Psoas muscle (tissue), 7 donors: ENCODE measurements at regions not wholly inside any gene's neighbourhood (a gene's known extent, or its start where the extent isn't known, plus 50 kb on each side); places are given as distances from the start of the nearest gene placed in this dataset.

Experiments
- ATAC-seq, 4 donors: fragments of 200-7000 bp; cut with Tn5 transposase; one replicate each; pipeline ENCODE4 v1.9.1; 2020; ENCODE audit warnings: moderate library complexity in 3 of 4, mild to moderate bottlenecking in 2 of 4
- DNase-seq, 2 donors: peaks; one replicate each; pipeline ENCODE4 v3.0.0-alpha.2; 2020
- H3K27ac ChIP-seq: fragments of 200-600 bp; one replicate; pipeline ENCODE4 v1.8.0; 2022
- H3K27me3 ChIP-seq, 3 donors: fragments of 200-600 bp in 1 of 3; one replicate each; pipeline versions ENCODE4 v1.6.1 to v1.8.0; 2013 to 2022; ENCODE audit warnings: low read length in 2 of 3, mild to moderate bottlenecking in 2 of 3, moderate library complexity in 1 of 3; ENCODE audit not compliant: insufficient read depth in 3 of 3
- H3K36me3 ChIP-seq, 2 donors: fragments of 200-600 bp in 1 of 2; one replicate each; pipeline versions ENCODE4 v1.6.1 to v1.8.0; 2013 to 2022; ENCODE audit warnings: low read depth in 1 of 2, mild to moderate bottlenecking in 1 of 2, moderate library complexity in 1 of 2; ENCODE audit not compliant: insufficient read depth in 1 of 2
- H3K4me1 ChIP-seq: fragments of 200-600 bp; one replicate; pipeline ENCODE4 v1.8.0; 2022
- H3K4me3 ChIP-seq: fragments of 200-600 bp; one replicate; pipeline ENCODE4 v1.8.0; 2022; ENCODE audit warnings: mild to moderate bottlenecking
- H3K9me3 ChIP-seq: fragments of 200-600 bp; one replicate; pipeline ENCODE4 v1.8.0; 2022
- WGBS, 3 donors: extraction: QIAGEN DNeasy Blood & Tissue Kit; methylation state at CpG; one replicate each; pipeline versions ENCODE4 v1.1.6 to v1.1.7; 2013; 5-methylcytosine and 5-hydroxymethylcytosine counted together
- intact Hi-C, 2 donors: fragments of 100-400 bp; cut with DNase I; formaldehyde crosslinking; loops; one replicate each; pipeline versions ENCODE4 v1.11.0 to v1.14.2; 2022
- TF ChIP-seq, protein P1 (sequence below): fragments of 200-600 bp; IDR thresholded peaks from one replicate; pipeline ENCODE4 v1.8.0; 2022; ENCODE audit warnings: antibody characterized with exemption
- donor health status: healthy with polysubstance abuse.
- donor health status: DM: no; HTN: no; CAD: no; lungs with moderate emphysema.
- donor health status: Bipolar disorder and iron deficiency.
- donor health status: healthy.
- donor health status: DM: yes; HTN: yes; CAD: no.
- donor health status: DM: no; HTN: no; CAD: no.
- donor health status: DM: yes; HTN: yes; CAD: no.

- Histone ChIP-seq H3K4me1 (no peaks in the 10 kb centered on the region), H3K4me3 (no peak overlapping the region), H3K9me3 (no peaks in the 10 kb centered on the region), H3K36me3 (no peaks in the 10 kb centered on the region), H3K27me3 (no peaks in the 10 kb centered on the region), H3K27ac (no peak overlapping the region)
- WGBS, 3 donors = 72 to 79% (median 77%) methylated on average over 1 of the region's 1 CpG
- intact Hi-C loops = no loop called here
- ATAC-seq (no peak), DNase-seq (no peak)
- TF ChIP-seq, protein P1, sequence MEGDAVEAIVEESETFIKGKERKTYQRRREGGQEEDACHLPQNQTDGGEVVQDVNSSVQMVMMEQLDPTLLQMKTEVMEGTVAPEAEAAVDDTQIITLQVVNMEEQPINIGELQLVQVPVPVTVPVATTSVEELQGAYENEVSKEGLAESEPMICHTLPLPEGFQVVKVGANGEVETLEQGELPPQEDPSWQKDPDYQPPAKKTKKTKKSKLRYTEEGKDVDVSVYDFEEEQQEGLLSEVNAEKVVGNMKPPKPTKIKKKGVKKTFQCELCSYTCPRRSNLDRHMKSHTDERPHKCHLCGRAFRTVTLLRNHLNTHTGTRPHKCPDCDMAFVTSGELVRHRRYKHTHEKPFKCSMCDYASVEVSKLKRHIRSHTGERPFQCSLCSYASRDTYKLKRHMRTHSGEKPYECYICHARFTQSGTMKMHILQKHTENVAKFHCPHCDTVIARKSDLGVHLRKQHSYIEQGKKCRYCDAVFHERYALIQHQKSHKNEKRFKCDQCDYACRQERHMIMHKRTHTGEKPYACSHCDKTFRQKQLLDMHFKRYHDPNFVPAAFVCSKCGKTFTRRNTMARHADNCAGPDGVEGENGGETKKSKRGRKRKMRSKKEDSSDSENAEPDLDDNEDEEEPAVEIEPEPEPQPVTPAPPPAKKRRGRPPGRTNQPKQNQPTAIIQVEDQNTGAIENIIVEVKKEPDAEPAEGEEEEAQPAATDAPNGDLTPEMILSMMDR = no peak
Observed at GRCh38 chr7:34530259-34530658, 127.8 kb upstream of the NPSR1 start.

DNA sequence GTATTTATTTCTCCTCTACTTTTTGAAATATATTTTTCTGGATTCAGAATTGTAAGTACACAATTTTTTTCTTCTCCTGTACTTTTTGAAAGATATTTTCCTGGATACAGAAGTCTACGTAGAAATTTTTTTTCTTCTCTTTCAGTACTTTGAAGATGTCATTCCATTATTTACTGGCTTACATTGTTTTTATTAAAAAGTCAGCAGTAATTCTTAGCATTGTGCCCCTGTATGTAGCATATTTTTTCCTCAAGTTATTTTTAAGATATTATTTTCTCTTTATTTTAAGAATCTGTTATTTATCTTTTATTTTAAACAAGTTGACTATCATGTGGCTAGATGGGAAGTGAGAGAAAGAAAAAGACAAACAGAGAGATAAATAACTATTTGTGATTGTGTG is 119.0 kb upstream of the NPSR1 start:
- intact Hi-C loops = no loop called here
- H3K4me1 ChIP-seq = no peaks in the 10 kb centered on the region
- 41 to 97% (median 92%) methylated on average over 1 of the region's 1 CpG for WGBS, 3 donors
- H3K27ac ChIP-seq = no peak overlapping the region
- TF ChIP-seq, protein P1 = no peak
- no peak for DNase-seq
- no peaks in the 10 kb centered on the region for H3K36me3 ChIP-seq
- no peaks in the 10 kb centered on the region for H3K27me3 ChIP-seq
- no peak for ATAC-seq
- no peak overlapping the region for H3K4me3 ChIP-seq
- no peaks in the 10 kb centered on the region for H3K9me3 ChIP-seq

DNA sequence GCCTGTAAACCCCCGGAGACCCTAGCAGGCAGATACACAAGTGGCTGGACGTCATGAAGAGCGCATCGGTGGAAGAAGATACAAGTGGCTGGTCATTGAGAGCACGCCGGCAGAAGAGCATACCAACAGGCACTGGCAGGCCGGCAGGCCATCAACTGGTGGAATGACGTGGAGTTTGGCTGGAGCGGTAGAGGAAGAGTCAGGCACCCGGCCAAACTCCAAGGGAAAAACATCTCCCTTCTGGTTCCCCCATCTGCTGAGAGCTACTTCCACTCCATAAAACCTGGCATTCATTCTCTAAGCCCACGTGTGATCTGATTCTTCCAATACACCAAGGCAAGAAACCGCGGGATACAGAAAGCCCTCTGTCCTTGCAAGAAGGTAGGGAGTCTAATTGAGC is 113.4 kb upstream of the NPSR1 start:
- Histone ChIP-seq H3K27me3 (no peaks in the 10 kb centered on the region), H3K9me3 (no peaks in the 10 kb centered on the region), H3K36me3 (no peaks in the 10 kb centered on the region), H3K27ac (no peak overlapping the region), H3K4me1 (no peaks in the 10 kb centered on the region), H3K4me3 (no peak overlapping the region)
- ATAC-seq (no peak), DNase-seq (no peak)
- intact Hi-C loops = no loop called here
- 88 to 89% (median 88%) methylated on average over 13 of the region's 13 CpGs for WGBS, 3 donors
- TF ChIP-seq, protein P1 = no peak

GRCh38 chr7:34550996-34551395 is 107.0 kb upstream of the NPSR1 start:
- Histone ChIP-seq H3K27me3 (no peaks in the 10 kb centered on the region), H3K4me3 (no peak overlapping the region), H3K4me1 (no peaks in the 10 kb centered on the region), H3K36me3 (no peaks in the 10 kb centered on the region), H3K9me3 (no peaks in the 10 kb centered on the region), H3K27ac (no peak overlapping the region)
- 55 to 61% (median 57%) methylated on average over 2 of the region's 2 CpGs for WGBS, 3 donors
- ATAC-seq = no peak
- DNase-seq = no peak
- TF ChIP-seq, protein P1 = no peak
- intact Hi-C loops = no loop called here

- Histone ChIP-seq H3K9me3 (peaks cover 4% of the 10 kb centered on the region), H3K27ac (no peak overlapping the region), H3K27me3 (no peaks in the 10 kb centered on the region), H3K4me1 (no peaks in the 10 kb centered on the region), H3K4me3 (no peak overlapping the region), H3K36me3 (no peaks in the 10 kb centered on the region)
- intact Hi-C loops = no loop called here
- ATAC-seq (no peak), DNase-seq (no peak)
- TF ChIP-seq, protein P1 = no peak
- 87 to 94% (median 90%) methylated on average over 5 of the region's 5 CpGs for WGBS, 3 donors
Observed at GRCh38 chr7:34552502-34552901, 105.5 kb upstream of the NPSR1 start.
